ENCODE measurements at regions not wholly inside any gene's neighbourhood (a gene's known extent, or its start where the extent isn't known, plus 50 kb on each side); places are given as distances from the start of the nearest gene placed in this dataset.

DNA sequence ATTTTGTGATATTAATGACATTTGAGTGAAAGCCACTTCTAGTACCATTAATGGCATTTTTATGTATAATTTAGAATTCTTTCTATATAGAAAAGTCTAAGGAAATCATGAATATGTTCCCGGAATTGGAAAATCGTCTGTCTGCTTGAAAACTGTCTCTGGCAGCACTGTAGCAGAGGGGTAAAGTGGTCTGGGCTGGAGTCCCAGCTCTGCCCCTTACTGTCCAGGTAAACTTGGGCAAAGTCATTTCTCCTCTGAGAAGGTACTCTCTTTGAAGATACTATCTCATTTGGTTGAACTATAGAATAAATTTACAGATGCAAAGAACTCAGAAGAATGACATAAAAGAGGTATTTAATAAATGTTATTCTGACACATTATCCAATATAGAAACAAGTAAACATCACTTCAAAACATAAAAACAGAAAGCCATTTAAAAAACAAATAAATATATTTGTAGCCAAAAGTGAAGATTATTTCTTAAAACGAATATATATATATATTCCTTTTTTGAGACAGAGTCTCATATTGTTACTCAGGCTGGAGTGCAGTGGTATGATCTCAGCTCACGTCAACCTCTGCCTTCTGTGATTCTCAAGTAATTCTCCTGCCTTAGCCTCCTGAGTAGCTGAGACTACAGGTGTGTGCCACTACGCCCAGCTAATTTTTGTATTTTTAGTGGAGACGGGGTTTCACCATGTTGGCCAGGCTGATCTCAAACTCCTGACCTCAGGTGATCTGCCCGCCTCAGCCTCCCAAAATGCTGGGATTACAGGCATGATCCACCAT lies 149.8 kb upstream of the ITGA4 start:
- no peak for DNase-seq

DNA sequence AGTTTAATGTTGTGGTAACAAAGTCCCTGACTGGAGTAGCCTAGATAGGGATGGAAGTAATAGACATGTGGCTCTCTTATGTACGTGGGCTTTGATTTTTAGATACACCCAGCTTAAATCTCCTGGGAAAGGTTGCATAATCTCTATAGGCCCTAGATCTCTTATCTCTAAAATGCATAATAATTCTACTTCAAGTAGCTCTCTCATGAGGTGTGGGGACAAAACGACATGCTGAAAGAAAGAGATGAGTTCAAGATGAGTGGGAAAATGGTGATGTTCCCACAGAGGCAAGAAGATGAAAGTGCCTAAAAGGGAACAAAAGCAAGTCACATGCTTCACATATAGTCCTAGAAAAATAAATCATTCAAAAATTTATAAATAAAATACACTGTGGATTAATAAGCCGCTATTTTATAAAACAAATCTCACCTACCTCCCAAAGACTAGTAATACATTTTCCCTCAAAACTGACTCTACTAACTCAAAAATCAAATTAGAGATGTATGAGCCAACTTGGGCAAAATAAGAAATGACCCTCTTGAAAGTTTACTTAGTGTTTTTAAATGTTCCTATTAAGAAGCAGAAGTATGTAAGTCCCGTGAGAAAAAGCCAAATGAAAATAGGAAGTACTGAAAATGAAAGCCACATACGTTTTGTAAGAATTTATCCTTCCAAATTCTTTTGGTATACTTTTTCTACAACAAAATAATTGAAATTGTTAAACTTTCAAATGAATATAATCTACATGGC lies 148.2 kb upstream of the ITGA4 start:
- peak; percentile 90 to 92 for DNase-seq

DNA sequence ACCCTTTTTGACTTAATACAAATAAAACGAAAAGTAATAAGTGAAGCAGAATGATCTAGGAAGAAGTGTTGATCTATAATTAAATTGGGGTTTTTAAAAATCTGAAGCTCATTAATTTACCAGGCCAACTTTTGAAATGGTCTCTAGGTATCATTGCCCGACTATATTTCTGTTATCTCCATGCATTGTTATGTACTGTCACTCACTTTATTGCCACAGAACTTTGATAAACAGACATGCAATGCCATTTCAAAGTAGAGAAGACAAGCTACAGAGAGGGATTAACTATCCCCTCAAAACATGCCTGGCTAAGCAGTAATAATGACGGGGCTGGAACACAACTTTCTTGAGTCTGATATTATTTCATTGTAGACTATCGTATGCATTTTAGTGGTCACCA lies 147.6 kb upstream of the ITGA4 start:
- DNase-seq = peak; percentile 36 to 52

DNA sequence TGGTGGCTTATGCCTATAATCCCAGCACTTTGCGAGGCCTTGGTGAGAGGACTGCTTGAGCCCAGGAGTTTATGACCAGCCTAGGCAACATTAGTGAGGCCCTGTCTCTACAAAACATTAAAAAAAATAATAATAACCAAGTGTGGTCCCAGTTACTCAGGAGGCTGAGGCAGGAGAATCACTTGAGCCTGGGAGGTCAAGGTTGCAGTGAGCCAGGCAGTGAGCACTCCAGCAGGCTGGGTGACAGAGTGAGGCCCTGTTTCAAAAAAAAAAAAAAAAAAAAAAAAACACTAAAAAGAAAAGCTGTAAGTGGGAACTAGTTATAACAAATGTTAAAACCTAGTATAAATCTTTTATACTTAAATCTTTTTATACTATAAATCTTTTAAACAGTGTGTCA lies 146.2 kb upstream of the ITGA4 start:
- no peak for DNase-seq

DNA sequence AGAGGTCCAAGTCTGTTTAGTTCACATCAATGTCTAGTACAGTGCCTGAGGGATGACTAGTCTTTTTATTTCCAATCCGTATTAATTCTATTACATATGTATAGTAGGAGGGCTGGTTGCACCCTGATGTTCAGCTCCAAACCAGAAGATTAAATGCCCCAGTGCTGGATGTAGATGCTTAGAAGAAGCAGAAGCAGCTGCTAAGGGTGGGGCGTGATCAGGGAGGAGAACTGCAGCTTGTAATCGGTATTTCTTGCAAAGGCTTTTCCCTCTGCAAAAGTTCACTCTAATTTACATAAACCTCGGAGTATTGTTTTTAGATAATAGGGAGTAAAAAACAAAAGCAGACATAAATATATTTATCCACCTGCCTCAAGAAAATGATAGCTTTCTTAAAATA lies 145.3 kb upstream of the ITGA4 start:
- DNase-seq = no peak

DNA sequence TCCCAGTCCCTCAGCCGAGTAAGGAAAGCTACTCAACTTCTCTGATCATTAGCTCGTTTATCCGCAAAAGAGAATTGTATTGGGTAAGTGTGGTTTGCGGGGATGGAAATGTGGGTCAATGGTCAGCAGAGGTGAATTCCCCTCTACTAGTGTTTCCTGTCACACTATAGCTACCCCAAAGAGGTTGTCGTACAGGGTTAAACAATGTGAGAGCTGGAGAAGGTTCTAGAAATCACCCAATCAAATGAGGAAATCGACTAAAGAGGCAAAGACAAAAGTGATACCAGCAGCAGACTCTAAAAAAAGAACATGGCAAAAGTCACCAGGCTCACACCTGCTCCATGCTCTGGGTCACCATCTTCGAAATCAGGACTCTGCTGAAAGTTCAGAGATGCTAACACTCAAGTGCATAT lies 144.7 kb upstream of the ITGA4 start:
- DNase-seq = no peak

DNA sequence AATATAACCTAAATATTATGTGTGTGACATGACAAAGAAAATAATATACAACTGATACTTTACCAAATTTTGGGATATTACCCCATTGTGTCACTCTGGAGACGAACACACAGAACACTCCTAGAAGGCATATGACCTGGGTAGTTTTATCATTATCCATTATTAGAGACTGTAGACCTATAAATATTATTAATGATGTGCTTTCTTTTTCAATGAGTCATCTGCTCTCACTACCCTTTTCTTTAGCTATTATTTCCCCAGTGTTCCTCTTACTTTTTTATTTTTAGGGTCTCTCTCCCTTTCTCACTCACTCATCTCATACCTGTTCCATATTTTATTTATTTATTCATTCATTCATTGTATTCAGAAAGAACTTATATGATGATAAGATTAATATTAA lies 143.3 kb upstream of the ITGA4 start:
- DNase-seq = no peak

DNA sequence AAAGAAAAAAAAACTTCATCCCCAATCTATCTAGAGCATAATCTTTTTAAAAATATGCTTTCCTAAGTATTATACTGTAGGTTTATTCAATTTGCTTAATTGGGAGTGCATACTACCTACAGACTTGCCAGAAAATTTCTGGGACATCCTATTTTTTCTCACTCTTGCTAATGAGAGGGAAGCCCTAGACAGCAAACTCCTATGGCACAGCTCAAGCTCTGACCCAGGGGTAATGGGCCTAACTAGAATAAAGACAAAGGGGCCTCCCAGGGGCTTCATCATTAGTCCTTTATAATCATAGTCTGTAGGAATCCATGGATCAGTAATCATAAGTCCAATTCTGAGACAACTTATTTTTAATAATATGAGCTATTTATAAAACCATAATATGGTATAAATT lies 142.6 kb upstream of the ITGA4 start:
- no peak for DNase-seq

DNA sequence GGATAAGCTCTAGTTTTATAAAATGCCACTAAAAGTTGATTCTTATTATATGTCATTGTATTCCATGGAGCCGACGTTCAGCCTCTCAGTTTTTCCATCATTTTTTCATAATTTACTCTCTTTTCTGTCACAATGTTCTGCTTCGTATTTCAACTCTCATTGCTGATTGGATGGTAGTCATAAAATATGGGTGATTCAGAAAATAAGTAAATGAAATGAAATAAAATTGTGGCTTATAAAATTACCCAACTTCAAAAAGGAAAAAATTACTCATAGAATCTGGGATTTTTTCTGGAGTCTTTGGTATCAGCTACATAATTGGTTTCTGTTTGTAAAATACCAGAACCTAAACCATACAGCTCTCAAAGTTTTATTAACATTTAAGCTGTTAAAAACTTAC lies 139.7 kb upstream of the ITGA4 start:
- DNase-seq = no peak

DNA sequence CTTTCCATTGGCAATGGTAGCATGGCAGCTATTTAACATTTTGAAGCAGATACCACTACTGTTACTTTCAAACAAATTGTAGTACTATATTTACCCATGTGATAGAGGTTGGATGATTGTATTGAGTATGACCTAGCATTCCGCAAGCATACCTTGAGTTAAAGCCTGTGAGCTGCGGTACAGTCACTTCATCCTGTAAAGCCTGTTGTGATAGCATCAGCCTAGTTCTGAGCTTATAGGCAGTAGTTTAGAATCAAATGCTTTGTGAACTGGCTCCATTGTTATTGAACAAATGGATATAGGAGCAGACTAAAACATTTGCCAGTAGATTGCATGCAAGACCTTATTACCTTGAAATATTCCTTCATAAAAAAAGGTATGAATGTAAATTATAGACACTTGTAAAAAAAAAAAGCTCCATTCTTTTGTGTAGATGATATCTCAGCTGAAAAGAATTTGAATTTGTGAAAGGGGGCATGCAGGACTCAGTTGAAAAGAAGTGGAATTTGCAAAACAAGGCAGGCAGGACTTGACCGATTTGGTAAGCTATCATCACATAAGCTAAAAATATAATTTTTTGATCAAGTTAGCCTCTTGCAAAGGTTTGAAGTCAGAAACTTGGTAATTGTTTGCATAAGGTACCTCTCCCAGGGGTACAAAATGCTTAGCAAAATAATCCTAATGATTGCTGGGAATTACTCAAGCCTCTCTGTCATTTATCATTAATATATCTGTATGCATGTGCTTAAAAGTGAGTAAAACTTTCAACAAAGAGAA lies 138.5 kb upstream of the ITGA4 start:
- no peak for DNase-seq

DNA sequence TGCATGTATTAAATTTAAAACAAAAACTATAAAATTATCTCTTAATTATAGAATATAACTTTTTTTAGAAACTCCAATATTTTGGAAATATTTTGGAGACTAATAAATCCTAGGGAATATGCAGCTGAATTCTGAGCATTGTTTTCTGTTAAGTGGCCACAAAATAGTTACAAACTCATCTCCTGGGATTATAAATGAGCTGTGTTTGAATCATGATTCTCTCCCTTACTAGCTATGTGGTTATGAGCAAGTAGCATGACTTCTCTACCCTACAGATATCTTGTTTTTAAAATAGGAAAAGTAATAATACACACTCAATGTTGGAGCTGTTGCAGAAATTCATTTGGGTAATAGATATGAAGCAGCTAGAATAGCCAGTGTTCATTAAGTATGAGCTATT lies 137.9 kb upstream of the ITGA4 start:
- no peak for DNase-seq

DNA sequence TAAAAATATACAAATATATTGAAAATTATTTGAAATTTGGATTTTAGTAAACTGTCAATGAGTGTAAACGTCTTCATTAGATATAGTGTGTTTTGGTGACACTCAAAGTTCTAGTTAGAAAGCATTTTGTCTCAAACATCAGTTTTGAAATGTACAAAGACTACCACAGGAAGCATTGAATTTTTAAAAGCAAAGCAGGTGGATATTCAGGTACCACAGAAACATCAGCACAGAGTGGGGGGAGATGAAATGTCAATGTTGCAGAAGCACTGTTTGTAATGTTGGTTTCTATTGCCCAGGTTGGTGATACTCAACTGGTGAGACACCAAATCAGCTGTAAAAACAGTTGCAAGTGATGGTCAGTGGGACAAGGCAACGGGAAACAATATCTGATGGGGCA lies 136.5 kb upstream of the ITGA4 start:
- DNase-seq = no peak

DNA sequence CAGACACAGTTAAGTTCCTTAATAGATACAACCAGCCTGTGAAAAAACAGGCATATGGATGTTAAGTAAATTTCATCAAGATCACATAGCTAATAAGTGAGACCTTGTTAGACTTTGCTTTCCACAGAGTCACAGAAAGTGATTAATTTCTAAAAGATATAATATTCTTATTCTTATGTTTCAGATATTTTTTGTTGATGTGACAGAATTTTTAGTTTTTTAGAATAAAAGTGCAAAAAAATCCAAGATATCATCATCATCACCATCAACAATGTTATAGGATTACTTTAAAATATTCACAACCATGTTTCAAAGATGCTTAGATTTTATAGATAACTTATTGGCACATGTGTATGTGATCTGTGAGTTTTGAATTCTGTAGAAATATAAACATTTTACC lies 132.3 kb upstream of the ITGA4 start:
- DNase-seq = no peak

DNA sequence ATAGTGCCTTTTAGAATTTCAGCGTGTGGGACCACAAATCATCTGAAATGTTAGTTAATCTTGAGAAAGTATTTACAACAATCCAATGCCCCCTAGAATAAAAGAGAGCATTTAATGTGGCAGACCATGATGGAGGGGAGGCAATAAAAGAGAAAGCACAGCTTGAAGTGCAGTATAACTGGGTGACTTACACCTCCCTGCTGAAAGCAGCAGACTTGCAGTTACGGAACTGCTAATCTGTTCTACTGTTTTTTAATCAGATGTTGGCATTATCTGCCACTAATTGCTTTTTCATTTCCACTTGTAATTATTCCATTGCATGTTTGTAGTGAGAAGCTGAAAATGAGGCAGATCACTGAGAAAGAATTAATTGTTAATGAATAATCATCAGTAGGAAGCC lies 130.5 kb upstream of the ITGA4 start:
- no peak for DNase-seq

DNA sequence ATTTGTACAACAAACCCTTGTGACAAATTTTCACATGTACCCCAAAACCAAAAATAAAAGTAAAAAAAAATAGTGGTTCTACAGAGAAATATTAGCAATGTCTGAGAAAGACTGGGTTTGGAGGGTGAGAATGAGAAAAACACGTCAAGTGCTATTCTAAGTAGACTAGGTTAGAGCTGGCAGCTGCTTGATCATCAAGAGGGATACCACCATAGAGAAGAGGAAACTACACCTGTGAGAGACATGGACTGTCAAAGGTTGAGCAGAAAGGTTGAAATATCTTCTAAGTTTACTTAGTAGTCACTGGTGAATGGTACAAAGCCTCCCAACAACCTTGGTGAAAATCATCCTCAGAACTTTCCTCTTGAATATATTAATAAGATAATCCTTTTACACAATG lies 126.9 kb upstream of the ITGA4 start:
- no peak for DNase-seq

DNA sequence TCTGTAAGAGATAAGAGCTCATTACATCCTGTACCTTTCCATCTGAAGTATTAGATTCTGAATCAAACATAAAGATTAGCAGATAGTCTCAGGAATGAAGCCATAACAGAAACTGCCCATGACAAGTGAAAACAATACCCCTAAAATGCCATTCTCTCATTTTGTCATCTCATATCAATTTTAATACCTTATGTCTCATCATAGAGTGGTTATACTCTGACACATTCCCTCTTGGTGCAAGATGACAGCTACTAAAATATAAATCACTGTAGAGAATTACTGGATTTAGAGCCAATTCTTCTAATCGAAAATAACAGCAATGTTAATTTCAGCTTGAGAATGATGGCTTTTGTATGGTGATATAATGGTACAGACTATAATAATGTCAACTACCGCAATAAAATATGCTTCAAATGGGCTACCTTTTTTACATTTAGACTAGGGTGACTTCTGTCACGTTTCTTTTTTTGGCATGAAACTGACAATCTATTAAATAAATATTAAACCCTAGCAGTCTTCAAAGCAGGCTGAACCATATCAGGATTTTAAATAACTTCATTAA lies 125.1 kb upstream of the ITGA4 start:
- no peak for DNase-seq

DNA sequence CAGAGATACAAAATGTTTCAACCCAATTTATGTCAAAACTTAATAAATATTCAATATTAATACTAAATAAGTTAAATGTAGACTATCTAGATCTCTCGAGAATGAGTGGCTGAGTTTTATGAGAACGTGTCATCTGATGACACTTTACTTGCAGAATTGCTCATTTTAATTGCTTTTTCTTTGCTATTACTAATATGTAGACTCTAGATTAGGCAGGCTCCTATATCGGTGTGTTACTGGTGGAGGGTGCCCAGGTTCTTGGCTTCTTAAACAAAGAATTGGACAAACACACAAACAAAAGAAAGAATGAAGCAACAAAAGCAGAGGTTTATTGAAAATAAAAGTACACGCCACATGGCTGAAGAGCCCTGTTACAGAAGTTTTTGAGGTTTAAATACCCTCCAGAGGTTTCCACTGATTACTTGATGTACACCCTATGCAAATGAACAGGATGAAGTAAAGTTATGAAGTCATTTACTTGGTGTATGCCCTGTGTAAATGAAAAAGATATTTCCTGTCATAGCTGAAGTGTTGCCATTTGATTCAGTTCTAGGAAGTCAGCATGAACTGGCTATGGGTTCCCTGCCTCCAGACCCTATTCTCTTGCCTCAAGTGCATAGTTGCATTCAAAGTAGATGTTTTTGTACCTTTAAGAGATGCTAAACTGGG lies 122.9 kb upstream of the ITGA4 start:
- no peak for DNase-seq

DNA sequence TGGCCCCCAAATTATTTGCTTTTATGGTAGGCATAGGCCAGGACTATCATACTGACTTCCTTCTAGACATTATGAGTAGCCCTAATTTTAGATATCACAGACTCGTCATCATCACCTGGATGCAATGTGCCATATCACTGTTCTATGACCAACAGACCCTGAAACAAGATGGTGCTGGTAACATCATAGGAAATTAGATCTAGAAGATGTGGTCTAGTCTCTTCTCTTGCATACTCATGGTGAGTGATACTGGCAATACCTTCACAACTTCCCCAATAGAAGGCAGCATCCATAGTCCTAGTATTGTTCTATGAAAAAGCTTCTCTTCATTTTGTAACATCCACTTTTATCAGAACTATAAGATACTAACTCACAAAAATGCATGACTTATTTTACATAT lies 116.3 kb upstream of the ITGA4 start:
- DNase-seq = no peak

DNA sequence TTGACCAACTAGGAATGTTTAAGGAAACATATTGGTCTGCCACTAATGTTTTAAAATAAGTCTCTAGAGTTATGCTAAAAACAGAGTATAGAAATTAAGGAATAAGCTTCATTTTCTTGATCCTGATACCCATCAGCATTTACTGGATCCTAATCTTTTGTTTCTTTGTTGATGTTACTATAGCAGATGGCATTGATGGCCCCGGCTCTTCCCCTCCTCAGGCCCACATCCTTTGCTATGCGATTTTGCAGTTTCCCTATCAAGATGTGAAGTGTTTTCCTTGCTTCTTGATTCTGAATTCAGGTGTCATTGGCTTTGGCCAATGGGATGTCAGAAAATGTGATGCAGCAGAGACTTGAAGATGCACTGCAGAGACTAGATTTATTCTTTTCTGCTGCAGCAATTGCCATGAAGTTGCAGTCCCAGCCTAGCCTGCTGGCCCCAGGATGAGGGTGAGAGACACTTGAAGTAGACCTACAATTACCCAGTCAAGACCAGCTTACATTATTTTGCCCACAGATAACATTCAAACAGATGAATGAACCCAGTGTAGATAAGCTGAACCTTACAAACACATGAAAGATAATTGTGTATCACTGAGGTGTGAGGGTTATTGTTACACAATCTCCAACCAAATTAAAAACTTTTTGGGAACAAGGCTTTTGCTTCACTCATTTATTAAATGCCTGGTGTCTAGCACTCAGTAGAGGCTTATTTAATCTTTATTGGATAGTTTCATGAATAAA lies 115.2 kb upstream of the ITGA4 start:
- no peak for DNase-seq

DNA sequence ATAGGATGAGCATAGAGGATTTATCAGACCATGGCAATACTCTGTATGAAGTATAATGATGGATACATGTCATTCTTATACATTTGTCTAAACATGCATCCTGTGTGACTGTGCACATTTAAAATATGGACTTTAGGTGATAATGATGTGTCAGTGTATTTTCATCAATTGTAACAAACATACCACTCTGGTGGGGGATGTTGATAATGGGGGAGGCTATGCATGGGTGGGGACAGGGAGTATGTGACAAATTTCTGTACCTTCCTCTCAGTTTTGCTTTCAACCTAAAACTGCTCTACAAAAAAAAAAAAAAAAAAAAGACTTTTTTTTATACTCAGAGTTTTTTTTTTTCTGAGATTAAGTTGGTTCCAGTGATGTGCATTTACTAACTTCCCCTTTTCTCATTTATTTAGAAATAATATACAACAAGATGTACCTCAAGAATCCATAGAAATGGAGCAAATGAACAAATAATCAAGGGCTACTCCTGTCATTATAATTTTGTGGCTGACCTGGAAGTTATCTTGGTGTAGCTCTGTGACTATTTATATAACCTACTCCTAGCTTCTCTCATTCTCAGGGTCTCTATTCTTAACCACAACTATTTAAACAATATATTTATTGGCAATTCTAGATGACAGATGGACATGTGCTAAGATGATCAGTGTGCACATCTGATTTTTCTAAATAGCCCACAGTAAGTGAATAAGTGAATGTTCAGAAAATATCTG lies 108.9 kb upstream of the ITGA4 start:
- peak in 1 of 2 experiments; percentile 29 for DNase-seq

DNA sequence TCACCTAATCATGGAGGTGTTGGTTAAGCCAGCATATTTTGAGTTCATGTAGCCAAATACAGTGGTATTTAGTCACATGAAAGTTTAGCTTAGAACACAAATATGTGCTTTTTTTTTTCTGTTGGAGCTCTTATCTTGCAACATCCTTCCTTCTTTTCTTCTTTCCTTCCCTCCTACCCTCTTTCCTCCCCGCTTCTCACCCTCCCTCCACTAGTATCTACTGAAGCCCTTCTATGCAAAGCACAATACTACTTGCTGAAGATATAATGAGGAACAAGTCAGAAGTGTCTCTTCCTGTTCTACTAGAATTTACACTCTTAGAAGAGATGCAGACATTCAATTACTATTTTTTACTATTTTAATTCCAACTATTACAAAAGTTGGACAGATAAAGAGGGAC lies 105.0 kb upstream of the ITGA4 start:
- DNase-seq = peak; percentile 63 to 83
